HG03565 (cell line): ENCODE measurements at regions not wholly inside any gene's neighbourhood (a gene's known extent, or its start where the extent isn't known, plus 50 kb on each side); places are given as distances from the start of the nearest gene placed in this dataset.
"Not testable (repeated sequence)": the region's sequence is repeated elsewhere in the genome, so short reads cannot be mapped to it uniquely, and the experiment has no call there.

Source experiments
- ATAC-seq: cut with Tn5 transposase; IDR thresholded peaks from one replicate; pipeline ENCODE4 v1.9.1; 2021; ENCODE audit warnings: mild to moderate bottlenecking, moderate library complexity; ENCODE audit not compliant: unreplicated experiment

GRCh38 chr2:187679454-187679853, 125.2 kb upstream of the TFPI start:
- ATAC-seq = no peak

- no peak for ATAC-seq
Measured at GRCh38 chr2:187684174-187684573, 129.9 kb upstream of the TFPI start.

GRCh38 chr2:187686416-187687024, 132.3 kb upstream of the TFPI start:
- no peak for ATAC-seq

- ATAC-seq = no peak
Measured at GRCh38 chr2:187687585-187687984, 133.3 kb upstream of the TFPI start.

- no peak for ATAC-seq
Measured at GRCh38 chr2:187689372-187689771, 135.1 kb upstream of the TFPI start.

GRCh38 chr2:187693923-187694322, 139.7 kb upstream of the TFPI start:
- no peak for ATAC-seq

GRCh38 chr2:187696644-187697043, 142.4 kb upstream of the TFPI start:
- ATAC-seq = not testable (repeated sequence)

GRCh38 chr2:187698374-187699110, 144.3 kb upstream of the TFPI start:
- no peak for ATAC-seq

- ATAC-seq = no peak
Measured at GRCh38 chr2:187702157-187702556, 147.9 kb upstream of the TFPI start.

- ATAC-seq = no peak
Measured at GRCh38 chr2:187708272-187708671, 154.0 kb upstream of the TFPI start.

- no peak for ATAC-seq
Measured at GRCh38 chr2:187709065-187709464, 154.8 kb upstream of the TFPI start.

GRCh38 chr2:187710791-187711521, 156.7 kb upstream of the TFPI start:
- ATAC-seq = no peak

- ATAC-seq = no peak
Measured at GRCh38 chr2:187715590-187715989, 161.4 kb upstream of the TFPI start.

GRCh38 chr2:187716301-187716700, 162.1 kb upstream of the TFPI start:
- ATAC-seq = no peak

GRCh38 chr2:187718092-187718491, 163.9 kb upstream of the TFPI start:
- no peak for ATAC-seq

GRCh38 chr2:187719510-187719909, 165.3 kb upstream of the TFPI start:
- ATAC-seq = no peak

- no peak for ATAC-seq
Measured at GRCh38 chr2:187748958-187749357, 194.7 kb upstream of the TFPI start.

GRCh38 chr2:187749804-187750431, 195.7 kb upstream of the TFPI start:
- no peak for ATAC-seq

GRCh38 chr2:187768995-187769394, 214.8 kb upstream of the TFPI start:
- no peak for ATAC-seq

GRCh38 chr2:187769437-187769836, 215.2 kb upstream of the TFPI start:
- no peak for ATAC-seq

- ATAC-seq = peak; percentile 71
Measured at GRCh38 chr2:187774551-187775071, 220.4 kb upstream of the TFPI start.
